NT2/D1 (cell line): ENCODE measurements at regions not wholly inside any gene's neighbourhood (a gene's known extent, or its start where the extent isn't known, plus 50 kb on each side); places are given as distances from the start of the nearest gene placed in this dataset.

Experiments used
- SUZ12 ChIP-seq: IDR thresholded peaks from 2 replicates; pipeline ENCODE4 v1.6.1; 2011; ENCODE audit not compliant: insufficient read length, insufficient read depth; ENCODE audit errors: extremely low read depth
- YY1 ChIP-seq: IDR thresholded peaks from 2 replicates; pipeline ENCODE4 v1.6.1; 2011; ENCODE audit not compliant: insufficient read length, insufficient read depth

DNA sequence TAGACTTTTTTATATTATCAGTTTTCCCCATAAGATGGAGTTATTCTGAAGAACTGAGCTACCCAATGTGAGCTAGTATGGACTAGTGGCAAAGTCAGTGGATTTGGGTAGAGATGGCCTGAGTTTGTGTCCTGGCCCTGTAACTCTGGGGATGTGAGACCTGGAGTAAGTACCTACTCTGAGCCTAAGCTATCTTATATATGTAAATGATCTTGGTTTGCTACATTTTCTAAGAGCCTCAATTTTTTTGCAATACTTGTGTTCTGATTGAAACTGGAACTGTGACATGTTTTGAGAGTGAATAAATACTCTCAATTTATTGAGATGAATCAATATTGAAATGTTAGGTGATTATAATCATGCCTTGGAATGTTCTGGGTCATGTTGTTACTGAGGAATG lies 73.6 kb downstream of the ZNF621 start:
- TF ChIP-seq SUZ12 (no peak), YY1 (no peak)
